Mammary epithelial cell (primary cell): ENCODE measurements at regions not wholly inside any gene's neighbourhood (a gene's known extent, or its start where the extent isn't known, plus 50 kb on each side); places are given as distances from the start of the nearest gene placed in this dataset.

ENCODE experiments used
- CTCF ChIP-seq, 2 donors: IDR thresholded peaks in 1 of 2; conservative IDR thresholded peaks in 1 of 2; 2 replicates each; pipeline ENCODE4 v1.5.1; 2011 to 2012; ENCODE audit warnings: inconsistent platforms in 2 of 2, low read length in 2 of 2, mild to moderate bottlenecking in 2 of 2, control low read depth in 1 of 2, low read depth in 1 of 2; ENCODE audit not compliant: insufficient read depth in 1 of 2; ENCODE audit errors: extremely low read depth in 1 of 2
- EZH2 ChIP-seq: IDR thresholded peaks from 2 replicates; pipeline ENCODE4 v1.6.1; 2012; ENCODE audit warnings: low read length, inconsistent platforms, borderline replicate concordance

- TF ChIP-seq CTCF (conservative IDR thresholded peaks at IDR 0.05 in 1 of 2, IDR thresholded peaks at IDR 0.05 in 1 of 2; ENCODE audit: extremely low read depth in 1 of 2, insufficient read depth in 1 of 2, low read depth in 1 of 2, low read length in 2 of 2) = no peak
- no peak for TF ChIP-seq EZH2
Observed at GRCh38 chr4:100962698-100963097, 384.6 kb downstream of the PPP3CA start.
